Neural cell (in vitro differentiated cells): ENCODE measurements at regions not wholly inside any gene's neighbourhood (a gene's known extent, or its start where the extent isn't known, plus 50 kb on each side); places are given as distances from the start of the nearest gene placed in this dataset.

Source experiments
- H2AFZ ChIP-seq: fragments of 200-600, 300-800 bp; sonication (generic), shearing (Covaris generic); 2 replicates; pipeline ENCODE4 v1.6.0; 2014; ENCODE audit warnings: low read depth, mild to moderate bottlenecking, antibody characterized with exemption, low read length, moderate library complexity
- H3F3A ChIP-seq: fragments of 200-600 bp; shearing (Covaris generic); 2 replicates; pipeline ENCODE4 v1.6.1; 2016; ENCODE audit warnings: mild to moderate bottlenecking, moderate library complexity, mixed read lengths, antibody characterized with exemption, low read length; ENCODE audit not compliant: insufficient read depth, poor library complexity, severe bottlenecking
- H3K27ac ChIP-seq: fragments of 200-600, 300-800 bp; sonication (generic), shearing (Covaris generic); 2 replicates; pipeline ENCODE4 v1.5.1; 2014; ENCODE audit warnings: mild to moderate bottlenecking, low read length, moderate library complexity
- H3K27me3 ChIP-seq: fragments of 300-800, 200-600 bp; sonication (generic), shearing (Covaris generic); 2 replicates; pipeline ENCODE4 v1.6.0; 2014; ENCODE audit warnings: mild to moderate bottlenecking, low read depth, low read length, moderate library complexity; ENCODE audit not compliant: insufficient read depth
- H3K36me3 ChIP-seq: fragments of 300-800, 200-600 bp; sonication (generic), shearing (Covaris generic); 2 replicates; pipeline ENCODE4 v1.5.1; 2014; ENCODE audit warnings: mild to moderate bottlenecking, antibody characterized with exemption, low read length, moderate library complexity; ENCODE audit not compliant: insufficient read depth
- H3K4me2 ChIP-seq: fragments of 300-800, 200-600 bp; sonication (generic), shearing (Covaris generic); 2 replicates; pipeline ENCODE4 v1.6.0; 2014; ENCODE audit warnings: mild to moderate bottlenecking, low read length
- H3K4me3 ChIP-seq: fragments of 300-800, 200-600 bp; sonication (generic), shearing (Covaris generic); 2 replicates; pipeline ENCODE4 v1.5.1; 2014; ENCODE audit warnings: mild to moderate bottlenecking, low read length, moderate library complexity
- H3K79me2 ChIP-seq: fragments of 200-600 bp; shearing (Covaris generic); replicated peaks from 2 replicates; pipeline ENCODE4 v1.6.0; 2014; ENCODE audit warnings: mild to moderate bottlenecking, low read length, moderate library complexity; ENCODE audit not compliant: insufficient read depth
- H3K9ac ChIP-seq: fragments of 300-800, 200-600 bp; sonication (generic), shearing (Covaris generic); 2 replicates; pipeline ENCODE4 v1.6.1; 2016; ENCODE audit warnings: mild to moderate bottlenecking, low read length, mixed read lengths
- H3K9me2 ChIP-seq: fragments of 200-600 bp; shearing (Covaris generic); 2 replicates; pipeline ENCODE4 v1.6.1; 2016; ENCODE audit warnings: mild to moderate bottlenecking, low read length, mixed read lengths; ENCODE audit not compliant: insufficient read depth
- H3K9me3 ChIP-seq: fragments of 200-600, 300-800 bp; sonication (generic), shearing (Covaris generic); 2 replicates; pipeline ENCODE4 v1.6.1; 2016; ENCODE audit warnings: mild to moderate bottlenecking, mixed run types, low read length, moderate library complexity, mixed read lengths
- H4K20me1 ChIP-seq: fragments of 200-600 bp; shearing (Covaris generic); 2 replicates; pipeline ENCODE4 v1.6.1; 2016; ENCODE audit warnings: mild to moderate bottlenecking, mixed run types; ENCODE audit not compliant: insufficient read depth
- CTCF ChIP-seq: fragments of 450-650 bp; IDR thresholded peaks from 2 replicates; pipeline ENCODE4 v1.5.1; 2014; ENCODE audit warnings: antibody characterized with exemption, mild to moderate bottlenecking, moderate library complexity; ENCODE audit not compliant: poor library complexity, severe bottlenecking
- EP300 ChIP-seq: fragments of 450-650 bp; conservative IDR thresholded peaks from 2 replicates; pipeline ENCODE4 v1.6.1; 2014; ENCODE audit warnings: antibody characterized with exemption, mild to moderate bottlenecking, moderate library complexity; ENCODE audit not compliant: poor library complexity, severe bottlenecking
- EZH2 ChIP-seq: fragments of 200-600, 300-800 bp; shearing (Covaris generic), sonication (generic); IDR thresholded peaks from 2 replicates; pipeline ENCODE4 v1.6.1; 2014; ENCODE audit warnings: antibody characterized with exemption, low read length, borderline replicate concordance, mild to moderate bottlenecking; ENCODE audit not compliant: insufficient read depth, poor library complexity, severe bottlenecking
- MXI1 ChIP-seq: fragments of 450-650 bp; conservative IDR thresholded peaks from 2 replicates; pipeline ENCODE4 v1.6.1; 2014; ENCODE audit warnings: antibody characterized with exemption, mild to moderate bottlenecking; ENCODE audit not compliant: poor library complexity, severe bottlenecking
- POLR2AphosphoS5 ChIP-seq: IDR thresholded peaks from 2 replicates; pipeline ENCODE4 v1.6.1; 2012
- RAD21 ChIP-seq: fragments of 450-650 bp; conservative IDR thresholded peaks from 2 replicates; pipeline ENCODE4 v1.6.1; 2014; ENCODE audit warnings: antibody characterized with exemption, mild to moderate bottlenecking, moderate library complexity
- SMC3 ChIP-seq: fragments of 450-650 bp; conservative IDR thresholded peaks from 2 replicates; pipeline ENCODE4 v1.6.1; 2014; ENCODE audit warnings: antibody characterized with exemption, mild to moderate bottlenecking, moderate library complexity; ENCODE audit not compliant: poor library complexity
- TAF1 ChIP-seq: IDR thresholded peaks from 2 replicates; pipeline ENCODE4 v1.6.1; 2012; ENCODE audit warnings: low read depth
- TF ChIP-seq, protein P1 (sequence below): IDR thresholded peaks from 2 replicates; pipeline ENCODE4 v1.6.1; 2012; ENCODE audit warnings: borderline replicate concordance

DNA sequence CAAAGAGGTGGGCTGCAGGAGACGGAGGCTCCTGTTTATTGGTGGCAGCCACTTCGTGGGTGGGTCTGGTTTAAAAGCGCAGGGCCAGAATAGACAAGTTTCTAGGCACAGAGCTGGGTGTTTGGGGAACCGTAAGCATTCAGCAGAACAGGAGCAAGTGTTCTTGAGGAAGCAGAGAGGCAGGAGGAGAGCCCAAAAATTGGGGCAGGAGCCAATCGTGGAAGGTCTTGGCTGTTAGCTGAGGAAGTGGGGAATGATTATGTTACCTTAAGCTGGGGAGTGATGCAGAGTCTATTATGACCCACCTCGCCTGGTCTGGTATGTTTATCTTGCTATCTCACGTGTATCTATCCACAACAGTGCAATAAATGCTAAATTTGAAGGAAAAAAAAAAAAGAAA, 64.3 kb upstream of the ATL2 start:
- Histone ChIP-seq H3K9me3 (no peaks in the 10 kb centered on the region), H3K4me3 (no peak overlapping the region), H3K9ac (no peak overlapping the region), H4K20me1 (no peaks in the 10 kb centered on the region), H3K79me2 (no peaks in the 10 kb centered on the region), H3K9me2 (no peaks in the 10 kb centered on the region), H3K27ac (no peak overlapping the region), H2AFZ (no peak overlapping the region), H3K36me3 (no peaks in the 10 kb centered on the region), H3K4me2 (no peak overlapping the region), H3K27me3 (no peaks in the 10 kb centered on the region), H3F3A (no peaks in the 10 kb centered on the region)
- TF ChIP-seq RAD21 (no peak), CTCF (no peak), MXI1 (no peak), EP300 (no peak), EZH2 (no peak), POLR2AphosphoS5 (no peak)
- TF ChIP-seq, protein P1, sequence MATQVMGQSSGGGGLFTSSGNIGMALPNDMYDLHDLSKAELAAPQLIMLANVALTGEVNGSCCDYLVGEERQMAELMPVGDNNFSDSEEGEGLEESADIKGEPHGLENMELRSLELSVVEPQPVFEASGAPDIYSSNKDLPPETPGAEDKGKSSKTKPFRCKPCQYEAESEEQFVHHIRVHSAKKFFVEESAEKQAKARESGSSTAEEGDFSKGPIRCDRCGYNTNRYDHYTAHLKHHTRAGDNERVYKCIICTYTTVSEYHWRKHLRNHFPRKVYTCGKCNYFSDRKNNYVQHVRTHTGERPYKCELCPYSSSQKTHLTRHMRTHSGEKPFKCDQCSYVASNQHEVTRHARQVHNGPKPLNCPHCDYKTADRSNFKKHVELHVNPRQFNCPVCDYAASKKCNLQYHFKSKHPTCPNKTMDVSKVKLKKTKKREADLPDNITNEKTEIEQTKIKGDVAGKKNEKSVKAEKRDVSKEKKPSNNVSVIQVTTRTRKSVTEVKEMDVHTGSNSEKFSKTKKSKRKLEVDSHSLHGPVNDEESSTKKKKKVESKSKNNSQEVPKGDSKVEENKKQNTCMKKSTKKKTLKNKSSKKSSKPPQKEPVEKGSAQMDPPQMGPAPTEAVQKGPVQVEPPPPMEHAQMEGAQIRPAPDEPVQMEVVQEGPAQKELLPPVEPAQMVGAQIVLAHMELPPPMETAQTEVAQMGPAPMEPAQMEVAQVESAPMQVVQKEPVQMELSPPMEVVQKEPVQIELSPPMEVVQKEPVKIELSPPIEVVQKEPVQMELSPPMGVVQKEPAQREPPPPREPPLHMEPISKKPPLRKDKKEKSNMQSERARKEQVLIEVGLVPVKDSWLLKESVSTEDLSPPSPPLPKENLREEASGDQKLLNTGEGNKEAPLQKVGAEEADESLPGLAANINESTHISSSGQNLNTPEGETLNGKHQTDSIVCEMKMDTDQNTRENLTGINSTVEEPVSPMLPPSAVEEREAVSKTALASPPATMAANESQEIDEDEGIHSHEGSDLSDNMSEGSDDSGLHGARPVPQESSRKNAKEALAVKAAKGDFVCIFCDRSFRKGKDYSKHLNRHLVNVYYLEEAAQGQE, result no peak

DNA sequence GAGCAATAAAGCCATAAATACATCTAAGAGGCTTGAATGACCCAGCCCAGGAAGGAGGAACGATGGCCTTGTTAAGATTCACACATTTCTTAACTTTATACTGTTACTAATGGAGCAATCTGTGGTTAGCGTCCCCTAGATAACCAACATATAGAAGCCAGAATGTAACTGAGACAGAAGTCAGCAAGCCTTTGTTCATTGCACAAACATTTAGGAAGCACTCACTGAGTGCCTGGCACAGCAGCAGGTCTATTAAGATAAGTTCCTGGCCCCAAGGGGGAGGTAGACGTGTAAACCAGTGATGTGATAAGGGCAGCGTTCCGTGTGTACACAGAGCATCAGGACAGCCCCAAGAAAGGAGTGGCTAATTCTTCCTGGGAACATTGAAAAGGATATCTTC, 63.6 kb upstream of the ATL2 start:
- H3K9ac ChIP-seq, result no peak overlapping the region
- no peaks in the 10 kb centered on the region for H4K20me1 ChIP-seq
- no peak overlapping the region for H3K4me2 ChIP-seq

More for the DNA sequence above, 63.6 kb upstream of the ATL2 start:
- H2AFZ ChIP-seq, result no peak overlapping the region
- no peak overlapping the region for H3K27ac ChIP-seq
- no peaks in the 10 kb centered on the region for H3K27me3 ChIP-seq
- no peaks in the 10 kb centered on the region for H3K9me2 ChIP-seq
- no peaks in the 10 kb centered on the region for H3K9me3 ChIP-seq
- H3K4me3 ChIP-seq, result no peak overlapping the region
- H3F3A ChIP-seq, result no peaks in the 10 kb centered on the region
- H3K79me2 ChIP-seq, result no peaks in the 10 kb centered on the region
- no peaks in the 10 kb centered on the region for H3K36me3 ChIP-seq
- TF ChIP-seq, protein P1, result no peak
- TF ChIP-seq MXI1 (no peak), EP300 (no peak), POLR2AphosphoS5 (no peak), EZH2 (no peak), RAD21 (no peak), CTCF (no peak), TAF1 (no peak), SMC3 (no peak)
